ENCODE measurements at regions not wholly inside any gene's neighbourhood (a gene's known extent, or its start where the extent isn't known, plus 50 kb on each side); places are given as distances from the start of the nearest gene placed in this dataset.
A peak's percentile ranks its signal among the peaks of the same experiment; 100 is the strongest.
"Not testable (repeated sequence)": the region's sequence is repeated elsewhere in the genome, so short reads cannot be mapped to it uniquely, and the experiment has no call there.

DNA sequence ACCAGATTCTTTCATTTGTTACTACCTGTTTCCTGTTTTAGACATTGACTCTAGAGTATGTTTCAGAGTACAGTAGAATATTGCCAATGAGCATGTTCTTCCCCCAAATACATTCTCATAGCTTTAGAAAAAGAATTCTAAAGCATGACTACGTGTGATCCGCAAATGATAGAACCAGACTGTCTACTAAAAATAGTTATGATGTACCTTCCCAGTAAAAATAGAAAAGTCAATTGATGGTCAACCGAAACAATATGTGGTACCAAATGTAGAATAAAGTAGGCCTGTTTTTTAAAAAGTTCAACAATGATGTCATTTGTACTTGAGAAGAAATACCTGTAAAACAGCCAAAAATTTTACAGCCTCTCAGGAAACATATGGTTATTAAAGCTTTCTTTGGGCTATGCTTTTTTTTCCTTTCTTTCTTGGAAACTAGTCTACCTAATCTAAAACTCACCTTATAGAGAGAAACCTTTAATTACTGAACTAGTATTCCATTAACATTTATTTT lies 130.1 kb upstream of the MTHFD1L start:
- peak in 1 of 3 donors; percentile 73 for DNase-seq

DNA sequence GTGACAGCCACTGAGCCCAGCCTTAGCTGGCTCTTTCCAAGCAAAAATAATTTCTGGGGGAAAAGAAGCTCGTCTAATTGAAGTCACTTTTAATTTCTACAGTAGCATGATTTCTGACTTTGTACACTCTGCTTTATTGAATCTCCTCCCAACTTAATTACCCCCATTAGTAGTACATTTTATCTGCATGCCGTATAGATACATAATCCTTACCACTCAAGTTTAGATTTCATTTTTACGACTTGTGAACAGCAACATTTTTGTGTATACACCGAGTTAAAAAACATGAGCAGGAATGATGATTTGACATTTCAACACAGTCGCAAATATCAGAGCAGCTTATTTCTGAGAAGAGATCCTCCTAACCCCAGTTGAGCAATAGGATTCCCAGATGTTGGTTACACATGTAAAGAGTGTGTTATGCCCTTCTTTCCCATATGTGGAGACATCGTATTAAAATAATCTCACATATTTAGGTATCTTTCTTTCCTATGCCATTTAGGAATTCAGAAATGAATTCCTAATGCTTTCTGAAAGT lies 127.3 kb upstream of the MTHFD1L start:
- no peak for DNase-seq

DNA sequence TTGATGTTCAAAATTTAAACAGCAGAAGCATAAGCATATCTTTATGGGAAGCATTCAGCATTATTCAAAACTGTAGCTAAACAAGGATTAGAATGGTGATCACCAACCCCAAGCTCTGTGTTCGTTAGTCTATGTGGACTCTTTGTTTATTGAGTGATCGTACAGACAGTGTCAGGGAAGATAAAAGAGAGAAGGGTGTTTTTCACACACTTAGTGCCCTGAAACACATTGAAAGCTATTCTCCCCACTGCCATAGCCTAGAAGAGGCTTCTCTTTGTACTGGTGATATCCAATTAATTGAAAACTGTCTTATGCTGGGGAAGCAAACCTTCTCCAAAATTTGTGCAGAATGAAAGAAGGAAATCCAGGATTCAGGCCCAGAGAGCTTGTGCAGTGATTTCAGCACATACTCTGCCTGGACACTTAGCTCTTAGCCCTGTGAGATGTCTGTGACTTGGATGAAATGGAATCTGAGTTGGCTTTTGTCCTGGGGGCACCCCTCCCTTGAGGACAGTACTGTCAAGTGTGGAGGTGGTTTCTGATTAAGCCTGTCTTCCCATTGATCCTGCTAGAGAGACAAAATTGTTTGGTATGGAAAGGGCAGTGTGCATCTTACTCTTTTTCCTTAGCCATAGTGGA lies 125.7 kb upstream of the MTHFD1L start:
- DNase-seq: no peak

GRCh38 chr6:150740453-150740852 lies 125.0 kb upstream of the MTHFD1L start:
- DNase-seq: no peak

- no peak for DNase-seq
Observed at GRCh38 chr6:150741633-150742200, 123.8 kb upstream of the MTHFD1L start.

- no peak for DNase-seq
Observed at GRCh38 chr6:150744522-150745260, 120.8 kb upstream of the MTHFD1L start.

DNA sequence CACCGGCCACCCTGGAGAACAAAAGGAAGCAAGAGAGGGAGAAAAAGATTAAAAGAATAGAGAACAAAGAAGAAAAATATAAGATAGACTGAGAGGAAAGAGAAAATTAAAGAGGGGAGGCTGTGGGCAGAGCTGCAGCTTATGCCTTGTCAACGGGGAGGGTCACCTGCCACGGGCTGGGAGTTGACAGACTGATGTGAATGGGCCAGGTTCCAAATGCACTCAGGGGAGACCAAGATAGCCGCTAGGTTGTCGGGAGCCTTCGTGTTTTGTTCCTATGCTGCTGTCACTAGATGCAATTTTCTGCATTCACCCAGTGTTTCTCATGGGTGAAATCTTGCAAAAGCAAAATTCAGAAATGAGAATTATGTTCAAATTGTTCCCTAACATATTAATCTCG lies 119.6 kb upstream of the MTHFD1L start:
- no peak for DNase-seq

DNA sequence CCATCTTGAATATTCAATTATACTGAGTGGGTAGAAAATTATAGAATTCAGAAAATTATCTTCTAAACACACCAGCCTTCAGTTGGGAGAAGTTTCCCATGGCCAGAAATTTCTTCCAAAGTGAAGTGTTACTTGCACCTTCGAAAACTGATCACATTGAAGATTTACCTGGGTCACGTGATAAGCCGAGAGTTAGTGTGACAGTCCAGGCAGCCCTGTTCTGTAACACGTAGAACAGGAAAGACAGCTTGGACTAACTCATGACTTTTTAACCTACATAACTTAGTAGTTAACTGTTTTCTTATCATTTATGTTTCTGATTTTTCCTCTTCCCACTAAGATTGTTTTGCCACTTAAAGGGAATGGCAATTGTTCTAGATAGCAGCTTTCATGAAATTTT lies 118.3 kb upstream of the MTHFD1L start:
- DNase-seq: no peak

GRCh38 chr6:150749091-150749670 lies 116.3 kb upstream of the MTHFD1L start:
- no peak for DNase-seq

GRCh38 chr6:150751296-150751695 lies 114.2 kb upstream of the MTHFD1L start:
- DNase-seq: no peak

DNA sequence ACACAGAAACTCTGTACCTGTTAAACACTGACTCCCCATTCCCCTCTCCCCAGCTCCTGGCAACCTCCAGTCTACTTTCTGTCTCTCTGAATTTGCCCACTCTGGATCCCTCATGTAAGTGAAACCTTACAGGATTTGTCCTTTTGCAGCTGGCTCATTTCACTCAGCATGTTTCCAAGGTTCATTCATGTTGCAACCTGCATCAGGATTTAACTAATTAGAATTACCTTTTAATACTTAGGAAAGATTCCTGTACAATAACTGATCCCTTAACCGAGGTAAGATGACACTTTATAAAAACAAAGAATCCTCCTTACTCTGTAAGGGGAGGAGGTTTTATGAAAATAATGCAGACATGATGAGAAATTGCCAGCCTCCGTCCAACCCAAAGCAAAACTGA lies 113.1 kb upstream of the MTHFD1L start:
- no peak for DNase-seq

DNA sequence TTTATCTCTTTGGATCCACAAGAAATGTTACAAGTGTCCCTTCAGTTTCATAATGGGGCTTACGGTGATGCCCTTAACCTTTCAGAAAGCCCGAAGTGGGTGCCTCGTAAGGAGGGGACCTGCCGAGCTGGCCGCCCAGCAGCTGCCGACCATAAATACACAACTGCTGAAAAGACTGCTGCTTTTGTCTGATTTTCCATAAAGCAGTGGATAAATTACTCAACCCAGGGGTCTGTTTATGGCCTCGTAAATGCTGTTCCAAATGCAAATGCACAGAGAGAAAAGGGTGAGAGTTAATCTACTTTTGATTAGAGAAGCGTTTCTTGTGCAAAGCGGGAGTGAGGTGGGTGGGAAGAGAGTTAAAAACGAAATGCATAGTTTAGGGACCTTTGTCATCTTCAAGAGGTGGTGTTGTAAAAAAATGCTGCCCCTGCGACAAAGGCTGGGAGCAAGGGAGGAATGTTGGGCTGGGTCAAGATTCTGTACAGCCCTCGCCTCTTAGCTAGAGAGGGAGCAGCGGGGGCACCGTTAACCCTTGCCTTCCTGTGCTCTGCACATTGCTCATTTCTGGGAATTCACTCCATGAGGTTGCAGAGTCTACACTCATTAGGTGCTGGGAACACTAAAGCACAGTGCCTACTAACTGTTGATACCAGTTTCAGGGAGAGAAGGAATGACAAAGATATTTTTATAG lies 112.0 kb upstream of the MTHFD1L start:
- DNase-seq: peak in 1 of 3 donors; percentile 66

DNA sequence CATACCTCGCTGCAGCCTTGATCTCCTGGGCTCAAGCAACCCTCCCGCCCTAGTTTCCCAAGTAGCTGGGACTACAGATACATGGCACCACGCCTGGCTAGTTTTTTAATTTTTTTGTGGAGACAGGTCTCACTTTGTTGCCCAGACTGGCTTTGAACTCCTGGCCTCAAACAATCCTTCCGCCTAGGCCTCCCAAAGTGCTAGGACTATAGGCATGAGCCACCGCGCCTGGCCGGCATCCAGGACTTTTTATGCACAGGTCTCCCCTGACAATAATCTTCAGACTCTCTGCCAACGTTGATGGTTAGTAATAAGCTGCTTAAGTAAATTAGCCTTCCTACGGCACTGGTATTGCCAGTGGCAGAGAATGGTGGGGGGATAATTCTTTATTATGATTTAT lies 110.5 kb upstream of the MTHFD1L start:
- DNase-seq: no peak

- DNase-seq: no peak
Observed at GRCh38 chr6:150755524-150755923, 110.0 kb upstream of the MTHFD1L start.

DNA sequence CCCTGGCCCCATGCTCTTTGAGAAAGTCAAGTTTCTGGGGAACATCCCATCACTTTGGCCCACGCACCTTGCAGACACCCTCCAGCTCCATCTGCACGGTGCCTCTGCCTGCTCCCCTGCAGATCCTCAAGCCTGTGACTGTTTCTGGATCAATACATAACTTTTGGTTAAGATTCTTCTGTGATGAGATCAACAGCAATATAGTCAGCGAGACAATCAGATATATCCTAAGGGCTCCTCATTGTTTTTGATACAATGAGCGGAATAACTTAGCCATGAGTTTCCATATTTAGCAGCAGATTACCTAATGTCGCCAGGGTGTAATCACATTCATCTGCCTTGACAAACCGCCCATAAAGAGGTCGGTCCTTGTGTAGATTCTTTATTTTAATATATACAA lies 109.3 kb upstream of the MTHFD1L start:
- peak; percentile 73 to 84 (median 80) for DNase-seq

- DNase-seq: not testable (repeated sequence)
Observed at GRCh38 chr6:150757807-150758206, 107.7 kb upstream of the MTHFD1L start.

- DNase-seq: no peak
Observed at GRCh38 chr6:150759483-150759882, 106.0 kb upstream of the MTHFD1L start.

DNA sequence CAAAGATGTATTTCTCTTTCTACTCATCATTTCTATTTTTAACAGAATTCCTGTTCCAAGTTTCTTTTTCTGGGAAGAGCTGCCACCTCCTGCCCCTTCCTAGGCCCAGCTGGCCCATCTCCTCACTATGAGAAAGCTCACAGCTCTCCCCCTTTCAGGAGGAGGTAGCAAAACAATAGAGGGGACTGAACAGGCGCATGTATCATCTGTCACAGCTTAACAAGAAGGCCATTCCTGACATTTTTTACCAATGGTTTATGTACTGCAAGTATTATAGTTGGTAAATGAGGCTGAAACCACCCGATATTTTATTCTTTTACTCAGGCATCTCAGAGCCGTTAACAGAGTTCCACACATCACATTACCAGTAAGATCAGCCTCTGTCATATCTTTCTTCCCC lies 103.7 kb upstream of the MTHFD1L start:
- no peak for DNase-seq

GRCh38 chr6:150764334-150765066 lies 101.0 kb upstream of the MTHFD1L start:
- DNase-seq: peak in 1 of 3 donors; percentile 51

DNA sequence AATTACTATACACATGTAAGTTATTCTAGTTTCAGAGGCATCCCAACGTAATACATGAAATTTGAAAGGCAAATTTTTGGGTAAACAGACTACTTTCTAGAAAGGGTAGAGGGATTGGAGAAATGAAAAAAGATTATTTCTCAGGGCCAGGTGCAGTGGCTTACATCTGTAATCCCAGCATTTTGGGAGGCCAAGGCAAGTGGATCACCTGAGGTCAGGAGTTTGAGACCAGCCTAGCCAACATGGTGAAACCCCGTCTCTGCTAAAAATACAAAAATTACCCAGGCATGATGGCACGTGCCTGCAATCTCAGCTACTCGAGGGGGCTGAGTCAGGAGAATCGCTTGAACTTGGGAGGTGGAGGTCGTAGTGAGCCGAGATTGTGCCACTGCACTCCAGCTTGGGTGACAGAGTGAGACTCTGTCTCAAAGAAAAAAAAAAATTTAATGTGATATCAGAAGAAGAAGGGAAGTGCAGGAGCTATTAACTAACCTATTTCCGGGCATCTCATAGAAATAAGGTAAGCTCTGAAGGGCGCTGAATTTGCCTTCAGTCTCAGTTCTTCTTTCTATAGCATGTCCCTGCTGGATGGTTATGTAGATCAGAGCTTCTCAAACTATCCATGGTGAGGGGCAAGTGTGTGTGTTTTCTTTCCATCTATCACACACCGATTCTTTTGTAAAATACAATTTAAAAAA lies 100.3 kb upstream of the MTHFD1L start:
- DNase-seq: no peak

Data from muscle of back (tissue), 3 donors.